IPS DF 4.7 (cell line): ENCODE measurements at regions not wholly inside any gene's neighbourhood (a gene's known extent, or its start where the extent isn't known, plus 50 kb on each side); places are given as distances from the start of the nearest gene placed in this dataset.

Experiments
- DNase-seq: peaks from one replicate; pipeline ENCODE4 v3.0.0-alpha.2; 2013; ENCODE audit warnings: low spot score; ENCODE audit errors: extremely low read depth

DNA sequence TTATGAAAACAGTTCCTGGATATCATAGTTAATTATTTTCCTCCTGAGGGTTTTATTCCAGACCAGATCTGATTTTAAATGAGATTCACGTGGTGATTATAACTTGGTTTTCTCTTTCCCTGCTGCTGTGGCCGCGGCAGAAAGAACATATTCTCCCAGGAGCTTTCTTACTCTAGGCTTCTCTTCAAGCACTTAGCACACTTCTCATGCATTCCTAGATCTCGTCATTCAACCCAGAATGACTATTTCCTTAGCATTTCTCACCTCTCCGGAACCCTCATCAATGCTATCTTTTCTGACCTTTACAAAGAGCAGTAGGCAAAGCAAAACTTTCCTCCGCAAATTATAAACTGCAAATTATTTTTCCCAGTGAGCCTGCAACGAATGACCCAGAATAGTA is 122.9 kb downstream of the GPAT3 start:
- no peak for DNase-seq

DNA sequence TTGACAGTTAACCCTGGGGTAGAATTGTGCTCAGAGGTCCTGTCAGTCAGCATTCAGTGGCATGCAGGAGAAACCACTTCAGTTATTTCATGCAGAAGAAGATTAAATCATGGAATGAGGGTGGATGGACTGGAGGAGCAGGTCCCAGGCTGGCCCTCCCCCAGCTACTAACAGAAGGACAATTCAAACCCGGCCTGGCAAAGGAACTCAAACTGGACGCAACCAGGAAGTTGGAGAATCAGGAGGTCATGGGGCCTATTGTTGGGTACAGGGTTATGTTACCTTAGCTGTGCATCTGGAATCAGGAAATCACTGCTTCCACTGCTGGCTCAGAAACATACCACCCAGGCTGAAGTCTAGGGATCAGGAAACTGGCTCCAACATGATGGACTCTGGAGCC is 121.4 kb downstream of the GPAT3 start:
- DNase-seq: no peak
